NCI-H2196 treated with DMSO at 0.1 percent for 48 hours (cell line): ENCODE measurements at regions not wholly inside any gene's neighbourhood (a gene's known extent, or its start where the extent isn't known, plus 50 kb on each side); places are given as distances from the start of the nearest gene placed in this dataset.

Experiments
- DNase-seq: peaks from one replicate; lab custom pipeline; 2025; ENCODE audit not compliant: unreplicated experiment; lab: John Stamatoyannopoulos, UW

- no peak for DNase-seq
Observed at GRCh38 chr2:111219285-111219684, 98.6 kb downstream of the BCL2L11 start.

- DNase-seq, result no peak
Observed at GRCh38 chr2:111219734-111220505, 99.2 kb downstream of the BCL2L11 start.

GRCh38 chr2:111220962-111221361, 100.2 kb downstream of the BCL2L11 start:
- no peak for DNase-seq

- DNase-seq, result no peak
Observed at GRCh38 chr2:111221701-111222100, 101.0 kb downstream of the BCL2L11 start.

- no peak for DNase-seq
Observed at GRCh38 chr2:111222204-111222866, 101.6 kb downstream of the BCL2L11 start.

GRCh38 chr2:111225856-111226255, 105.1 kb downstream of the BCL2L11 start:
- no peak for DNase-seq

- DNase-seq, result no peak
Observed at GRCh38 chr2:111226876-111227700, 106.4 kb downstream of the BCL2L11 start.

- no peak for DNase-seq
Observed at GRCh38 chr2:111227716-111228141, 107.0 kb downstream of the BCL2L11 start.

GRCh38 chr2:111231532-111232252, 111.0 kb downstream of the BCL2L11 start:
- no peak for DNase-seq

- no peak for DNase-seq
Observed at GRCh38 chr2:111235192-111236015, 114.7 kb downstream of the BCL2L11 start.

GRCh38 chr2:111236025-111236424, 115.3 kb downstream of the BCL2L11 start:
- peak; percentile 41 for DNase-seq

GRCh38 chr2:111238296-111238695, 117.6 kb downstream of the BCL2L11 start:
- DNase-seq, result no peak

GRCh38 chr2:111239107-111239506, 118.4 kb downstream of the BCL2L11 start:
- DNase-seq, result no peak

- no peak for DNase-seq
Observed at GRCh38 chr2:111239581-111240249, 119.0 kb downstream of the BCL2L11 start.

- no peak for DNase-seq
Observed at GRCh38 chr2:111243295-111243694, 122.6 kb downstream of the BCL2L11 start.

- DNase-seq, result no peak
Observed at GRCh38 chr2:111244864-111245263, 124.2 kb downstream of the BCL2L11 start.

GRCh38 chr2:111246620-111247061, 125.9 kb downstream of the BCL2L11 start:
- no peak for DNase-seq

- DNase-seq, result no peak
Observed at GRCh38 chr2:111247491-111247890, 126.8 kb downstream of the BCL2L11 start.

- DNase-seq, result no peak
Observed at GRCh38 chr2:111249806-111250205, 129.1 kb downstream of the BCL2L11 start.
